ENCODE measurements at regions not wholly inside any gene's neighbourhood (a gene's known extent, or its start where the extent isn't known, plus 50 kb on each side); places are given as distances from the start of the nearest gene placed in this dataset.

DNA sequence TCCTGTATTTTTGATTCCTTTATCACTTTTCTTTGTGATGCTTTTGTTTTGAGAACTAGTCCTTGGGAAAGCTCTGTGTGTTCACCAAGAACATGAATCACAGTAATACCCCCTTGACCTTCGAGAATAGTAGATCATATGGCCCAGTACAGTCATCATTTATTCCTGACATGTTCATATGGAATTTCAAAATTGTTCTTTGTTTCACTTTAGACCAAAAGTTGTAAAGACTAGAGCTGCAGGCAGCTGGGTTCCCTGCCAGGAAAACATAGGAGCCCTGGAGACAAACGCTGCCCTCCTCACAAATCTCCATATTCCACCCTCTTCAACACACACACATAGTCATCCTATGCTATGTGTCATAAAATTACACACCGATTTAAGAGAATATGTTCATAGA, 621.2 kb upstream of the EYS start:
- TF ChIP-seq POLR2AphosphoS5 (IDR thresholded peaks at IDR 0.05; ENCODE audit: low read depth, low read length) (no peak), POLR2A (IDR thresholded peaks at IDR 0.05; ENCODE audit: low read depth, low read length) (no peak), SPI1 (IDR thresholded peaks at IDR 0.05; ENCODE audit: low read depth, low read length) (no peak), TAF1 (IDR thresholded peaks at IDR 0.05; ENCODE audit: low read depth, low read length) (no peak), PAX5 (IDR thresholded peaks at IDR 0.05; ENCODE audit: insufficient read depth, low read length, severe bottlenecking) (no peak)

All from GM12891 (cell line).